Right lobe of liver (tissue), 4 donors: ENCODE measurements at regions not wholly inside any gene's neighbourhood (a gene's known extent, or its start where the extent isn't known, plus 50 kb on each side); places are given as distances from the start of the nearest gene placed in this dataset.

Experiments
- POLR2A ChIP-seq: fragments of 450-650 bp; IDR thresholded peaks from one replicate; pipeline ENCODE4 v1.6.1; 2017; ENCODE audit warnings: antibody characterized with exemption, mild to moderate bottlenecking
- TF ChIP-seq, protein P1 (sequence below), 4 donors: fragments of 200-600 bp in 3 of 4; fragments of 450-650 bp in 1 of 4; IDR thresholded peaks; one replicate each; pipeline versions ENCODE4 v1.5.1 to v1.8.0; 2016 to 2022; ENCODE audit warnings: antibody characterized with exemption in 4 of 4, mild to moderate bottlenecking in 2 of 4
- donor health status: DM: no; HTN: no; CAD: no.
- donor health status: DM: no; HTN: no; CAD: no.
- donor health status: DM: no; HTN: yes; CAD: no.

DNA sequence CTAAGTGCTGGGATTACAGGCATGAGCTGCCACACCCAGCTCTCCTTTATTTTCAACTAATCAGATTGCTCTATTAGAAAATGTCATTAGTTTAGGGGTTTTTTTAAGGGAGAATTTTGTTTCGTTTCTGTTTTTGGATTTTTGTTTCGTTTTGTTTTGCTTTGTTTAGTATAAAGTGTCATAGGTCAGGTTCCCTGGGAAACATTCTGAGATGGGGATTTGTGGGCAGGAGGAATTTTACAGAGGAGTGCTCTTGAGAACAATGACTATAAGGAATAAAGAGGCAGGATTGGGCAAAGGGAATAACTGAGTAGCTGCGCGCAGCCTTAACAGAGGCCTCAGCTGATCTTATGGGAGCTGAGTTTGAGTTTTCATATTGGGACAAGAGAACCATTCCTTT is 86.8 kb upstream of the NR2F2 start:
- TF ChIP-seq, protein P1, sequence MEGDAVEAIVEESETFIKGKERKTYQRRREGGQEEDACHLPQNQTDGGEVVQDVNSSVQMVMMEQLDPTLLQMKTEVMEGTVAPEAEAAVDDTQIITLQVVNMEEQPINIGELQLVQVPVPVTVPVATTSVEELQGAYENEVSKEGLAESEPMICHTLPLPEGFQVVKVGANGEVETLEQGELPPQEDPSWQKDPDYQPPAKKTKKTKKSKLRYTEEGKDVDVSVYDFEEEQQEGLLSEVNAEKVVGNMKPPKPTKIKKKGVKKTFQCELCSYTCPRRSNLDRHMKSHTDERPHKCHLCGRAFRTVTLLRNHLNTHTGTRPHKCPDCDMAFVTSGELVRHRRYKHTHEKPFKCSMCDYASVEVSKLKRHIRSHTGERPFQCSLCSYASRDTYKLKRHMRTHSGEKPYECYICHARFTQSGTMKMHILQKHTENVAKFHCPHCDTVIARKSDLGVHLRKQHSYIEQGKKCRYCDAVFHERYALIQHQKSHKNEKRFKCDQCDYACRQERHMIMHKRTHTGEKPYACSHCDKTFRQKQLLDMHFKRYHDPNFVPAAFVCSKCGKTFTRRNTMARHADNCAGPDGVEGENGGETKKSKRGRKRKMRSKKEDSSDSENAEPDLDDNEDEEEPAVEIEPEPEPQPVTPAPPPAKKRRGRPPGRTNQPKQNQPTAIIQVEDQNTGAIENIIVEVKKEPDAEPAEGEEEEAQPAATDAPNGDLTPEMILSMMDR (IDR thresholded peaks at IDR 0.05) = no peak
- no peak for TF ChIP-seq POLR2A
